BLaER1 (cell line): ENCODE measurements at regions not wholly inside any gene's neighbourhood (a gene's known extent, or its start where the extent isn't known, plus 50 kb on each side); places are given as distances from the start of the nearest gene placed in this dataset.
A peak's percentile ranks its signal among the peaks of the same experiment; 100 is the strongest.
"Not testable (repeated sequence)": the region's sequence is repeated elsewhere in the genome, so short reads cannot be mapped to it uniquely, and the experiment has no call there.

ENCODE experiments used
- H3K27ac ChIP-seq: shearing (Covaris generic); formaldehyde crosslinking; 2 replicates; pipeline ENCODE4 v1.8.1; 2022
- H3K27me3 ChIP-seq: shearing (Covaris generic); formaldehyde crosslinking; 2 replicates; pipeline ENCODE4 v1.8.1; 2022
- H3K36me3 ChIP-seq: shearing (Covaris generic); formaldehyde crosslinking; 2 replicates; pipeline ENCODE4 v1.8.1; 2022
- H3K4me1 ChIP-seq: shearing (Covaris generic); formaldehyde crosslinking; 2 replicates; pipeline ENCODE4 v1.8.1; 2022
- H3K4me2 ChIP-seq: shearing (Covaris generic); formaldehyde crosslinking; 2 replicates; pipeline ENCODE4 v1.8.1; 2022
- H3K4me3 ChIP-seq: shearing (Covaris generic); formaldehyde crosslinking; 2 replicates; pipeline ENCODE4 v1.8.1; 2022
- H3K9ac ChIP-seq: shearing (Covaris generic); formaldehyde crosslinking; 2 replicates; pipeline ENCODE4 v1.8.1; 2022
- H3K9me3 ChIP-seq: shearing (Covaris generic); formaldehyde crosslinking; 2 replicates; pipeline ENCODE4 v1.8.1; 2022
- H4K20me1 ChIP-seq: shearing (Covaris generic); formaldehyde crosslinking; 2 replicates; pipeline ENCODE4 v1.8.1; 2022
- Cebpa-rat ChIP-seq: shearing (Covaris generic); IDR thresholded peaks from 2 replicates; pipeline ENCODE4 v1.8.1; 2022

GRCh38 chr9:714675-715074 lies 126.8 kb upstream of the DMRT1 start:
- no peak for TF ChIP-seq Cebpa-rat
- peak overlapping the region; percentile 71 for H3K4me3 ChIP-seq
- peak overlapping the region; percentile 88 for H3K4me2 ChIP-seq
- peaks cover 11% of the 10 kb centered on the region; the same call in 1 of the 2 replicates for H4K20me1 ChIP-seq
- H3K4me1 ChIP-seq, result peaks cover 35% of the 10 kb centered on the region
- peaks cover 22% of the 10 kb centered on the region for H3K36me3 ChIP-seq
- H3K27me3 ChIP-seq, result no peaks in the 10 kb centered on the region
- H3K27ac ChIP-seq, result peak overlapping the region; percentile 70
- H3K9me3 ChIP-seq, result no peaks in the 10 kb centered on the region
- peak overlapping the region; percentile 77 for H3K9ac ChIP-seq

DNA sequence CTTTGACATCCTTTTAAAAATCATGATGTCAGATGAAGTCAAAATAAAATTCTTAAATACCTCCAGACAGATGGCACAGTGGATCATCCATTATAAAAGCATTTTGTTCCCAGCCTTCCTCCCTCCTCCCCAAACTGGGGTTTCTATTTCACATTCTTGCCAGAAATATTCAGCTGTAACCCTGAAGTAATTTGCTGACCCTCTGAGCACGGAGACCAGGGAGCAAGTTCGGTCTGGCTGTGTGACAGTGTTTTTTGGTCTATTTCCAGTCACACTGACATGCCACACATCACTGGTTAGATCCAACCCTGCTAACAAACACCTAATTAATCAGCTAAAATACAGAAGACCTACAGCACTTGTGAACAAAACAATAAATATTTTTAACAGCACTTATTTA lies 126.2 kb upstream of the DMRT1 start:
- Histone ChIP-seq H3K4me2 (peak overlapping the region; percentile 88), H3K4me3 (peak overlapping the region; percentile 71), H4K20me1 (peaks cover 17% of the 10 kb centered on the region), H3K9ac (peak overlapping the region; percentile 77), H3K9me3 (no peaks in the 10 kb centered on the region), H3K4me1 (peaks cover 35% of the 10 kb centered on the region), H3K36me3 (peaks cover 26% of the 10 kb centered on the region), H3K27me3 (no peaks in the 10 kb centered on the region), H3K27ac (peak overlapping the region; percentile 70)
- no peak for TF ChIP-seq Cebpa-rat

DNA sequence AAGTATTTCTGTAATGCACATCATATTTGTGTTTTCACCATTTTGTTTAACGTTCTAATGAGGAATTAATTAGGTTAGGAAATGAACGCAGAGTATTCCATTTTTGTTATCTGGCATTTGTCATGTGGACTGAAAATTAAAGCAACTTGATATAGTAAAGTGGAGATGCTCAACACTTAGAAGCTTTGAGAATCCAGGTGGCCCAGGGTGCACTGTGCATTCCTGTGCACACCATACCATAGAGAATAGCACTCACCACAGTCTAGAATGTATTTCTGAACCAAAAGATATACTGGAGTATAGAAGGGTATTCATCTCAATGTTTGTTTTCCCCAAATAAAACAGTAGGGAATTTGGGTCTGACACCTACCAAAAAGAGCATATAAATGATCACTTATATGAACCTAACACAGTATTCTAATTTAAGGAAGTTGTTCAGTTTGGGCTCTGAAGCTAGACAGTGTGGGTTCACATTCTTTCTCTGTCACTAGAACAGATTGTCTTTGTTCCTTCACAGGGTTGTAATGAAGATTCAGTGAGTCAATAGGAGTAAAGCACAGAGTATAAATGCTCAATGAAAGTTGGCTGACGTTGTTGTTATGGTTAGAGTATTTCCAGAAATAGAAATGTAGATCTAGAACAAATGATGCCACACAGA lies 125.6 kb upstream of the DMRT1 start:
- H3K4me2 ChIP-seq, result peak overlapping the region; percentile 88
- H3K27me3 ChIP-seq, result no peaks in the 10 kb centered on the region
- H3K36me3 ChIP-seq, result peaks cover 29% of the 10 kb centered on the region
- H3K9me3 ChIP-seq, result no peaks in the 10 kb centered on the region
- H3K9ac ChIP-seq, result peak overlapping the region; percentile 77
- H3K4me3 ChIP-seq, result peak overlapping the region; percentile 71
- H3K27ac ChIP-seq, result peak overlapping the region; percentile 70
- H4K20me1 ChIP-seq, result peaks cover 23% of the 10 kb centered on the region
- no peak for TF ChIP-seq Cebpa-rat
- H3K4me1 ChIP-seq, result peaks cover 35% of the 10 kb centered on the region

- Histone ChIP-seq H3K4me2 (peak overlapping the region; percentile 88), H4K20me1 (peaks cover 42% of the 10 kb centered on the region), H3K27me3 (no peaks in the 10 kb centered on the region), H3K9me3 (no peaks in the 10 kb centered on the region), H3K4me3 (peak overlapping the region; percentile 71), H3K27ac (peak overlapping the region; percentile 70), H3K9ac (peak overlapping the region; percentile 77), H3K36me3 (peaks cover 39% of the 10 kb centered on the region), H3K4me1 (peaks cover 39% of the 10 kb centered on the region)
- TF ChIP-seq Cebpa-rat, result no peak
Observed at GRCh38 chr9:717722-718121, 123.8 kb upstream of the DMRT1 start.

GRCh38 chr9:720239-720881 lies 121.1 kb upstream of the DMRT1 start:
- no peak for TF ChIP-seq Cebpa-rat
- H3K4me2 ChIP-seq, result peak overlapping the region; percentile 88
- H3K36me3 ChIP-seq, result peaks cover 45% of the 10 kb centered on the region
- peak overlapping the region; percentile 49; the same call in 1 of the 2 replicates for H3K9ac ChIP-seq
- no peaks in the 10 kb centered on the region for H3K9me3 ChIP-seq
- peaks cover 68% of the 10 kb centered on the region for H4K20me1 ChIP-seq
- peak overlapping the region; percentile 29; the same call in 1 of the 2 replicates for H3K27ac ChIP-seq
- H3K4me3 ChIP-seq, result peak overlapping the region; percentile 71
- no peaks in the 10 kb centered on the region for H3K27me3 ChIP-seq
- H3K4me1 ChIP-seq, result peaks cover 62% of the 10 kb centered on the region

DNA sequence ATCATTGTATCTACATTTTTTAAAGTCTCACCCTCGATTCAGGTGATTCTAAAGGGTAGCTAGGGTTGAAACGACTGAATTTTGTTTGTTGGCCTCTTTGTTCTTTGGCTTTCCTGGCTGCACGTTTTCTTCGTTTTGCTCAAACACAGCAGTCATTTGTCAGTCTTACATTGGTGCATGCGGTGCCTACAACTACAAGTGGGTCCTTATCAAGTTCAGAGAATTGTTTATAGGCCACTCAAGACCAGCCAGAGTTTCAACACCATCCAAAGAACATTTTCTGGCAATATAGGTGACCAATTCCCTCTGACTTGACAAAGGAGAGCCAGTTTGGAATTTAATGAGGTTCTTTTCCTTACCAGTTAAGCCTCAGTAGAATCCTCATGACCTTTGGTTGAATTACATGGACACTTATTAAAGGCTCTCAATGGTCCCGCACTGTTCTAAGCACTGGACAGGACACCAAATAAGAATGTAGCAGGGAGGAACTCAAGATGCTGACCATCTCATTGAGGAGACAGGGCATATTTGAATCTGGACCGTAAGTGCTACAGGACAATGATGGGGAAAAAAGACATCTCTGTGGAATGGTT lies 119.0 kb upstream of the DMRT1 start:
- no peak overlapping the region for H3K4me3 ChIP-seq
- no peak for TF ChIP-seq Cebpa-rat
- H3K4me2 ChIP-seq, result peak overlapping the region; percentile 88
- no peaks in the 10 kb centered on the region for H3K27me3 ChIP-seq
- no peaks in the 10 kb centered on the region for H3K9me3 ChIP-seq
- H3K36me3 ChIP-seq, result peaks cover 55% of the 10 kb centered on the region
- H3K27ac ChIP-seq, result no peak overlapping the region
- H3K9ac ChIP-seq, result no peak overlapping the region
- H4K20me1 ChIP-seq, result peaks cover 89% of the 10 kb centered on the region
- H3K4me1 ChIP-seq, result peaks cover 62% of the 10 kb centered on the region

DNA sequence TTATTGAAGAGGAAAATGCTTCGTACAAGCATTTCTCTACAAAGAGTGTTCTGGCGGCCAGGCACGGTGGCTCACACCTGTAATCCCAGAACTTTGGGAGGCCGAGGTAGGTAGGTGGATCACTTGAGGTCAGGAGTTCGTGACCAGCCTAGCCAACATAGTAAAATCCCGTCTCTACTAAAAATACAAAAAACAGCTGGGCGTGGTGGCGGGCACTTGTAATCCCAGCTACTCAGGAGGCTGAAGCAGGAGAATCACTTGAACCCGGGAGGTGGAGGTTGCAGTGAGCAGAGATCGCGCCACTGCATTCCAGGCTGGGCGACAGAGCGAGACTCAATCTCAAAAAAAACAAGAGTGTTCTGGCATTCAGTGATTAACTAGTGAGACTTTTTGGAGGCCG lies 117.0 kb upstream of the DMRT1 start:
- peaks cover 100% of the 10 kb centered on the region for H4K20me1 ChIP-seq
- H3K9ac ChIP-seq, H3K27me3 ChIP-seq, H3K9me3 ChIP-seq, H3K27ac ChIP-seq, H3K4me2 ChIP-seq, H3K4me3 ChIP-seq: not testable (repeated sequence)
- peaks cover 69% of the 10 kb centered on the region for H3K36me3 ChIP-seq
- peaks cover 56% of the 10 kb centered on the region for H3K4me1 ChIP-seq

GRCh38 chr9:726005-726404 lies 115.5 kb upstream of the DMRT1 start:
- peaks cover 41% of the 10 kb centered on the region for H3K4me1 ChIP-seq
- H4K20me1 ChIP-seq, result peaks cover 100% of the 10 kb centered on the region
- H3K4me3 ChIP-seq, result no peak overlapping the region
- peaks cover 76% of the 10 kb centered on the region for H3K36me3 ChIP-seq
- no peak overlapping the region for H3K4me2 ChIP-seq
- no peak overlapping the region for H3K27ac ChIP-seq
- no peaks in the 10 kb centered on the region for H3K9me3 ChIP-seq
- H3K9ac ChIP-seq, result no peak overlapping the region
- no peak for TF ChIP-seq Cebpa-rat
- H3K27me3 ChIP-seq, result no peaks in the 10 kb centered on the region

DNA sequence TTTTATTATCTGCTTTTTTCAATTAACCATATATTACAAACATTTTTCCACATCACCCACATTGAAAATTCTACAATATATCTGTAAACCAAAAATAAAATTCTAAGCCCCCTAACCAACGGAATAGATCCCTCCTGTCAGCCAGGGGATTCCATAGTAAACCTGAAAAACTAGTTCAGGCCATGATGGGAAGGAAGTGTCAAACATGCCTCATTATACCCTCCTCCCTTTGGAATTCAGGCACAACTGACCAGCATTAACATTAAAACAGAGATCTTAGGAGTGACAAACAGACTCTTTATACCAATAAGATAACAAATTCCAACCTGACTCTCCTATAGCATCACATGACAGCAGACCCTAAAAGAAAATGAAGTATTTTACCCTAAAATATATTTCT lies 113.7 kb upstream of the DMRT1 start:
- H3K9me3 ChIP-seq, result no peaks in the 10 kb centered on the region
- no peaks in the 10 kb centered on the region for H3K27me3 ChIP-seq
- peaks cover 100% of the 10 kb centered on the region for H4K20me1 ChIP-seq
- no peak overlapping the region for H3K4me3 ChIP-seq
- no peak overlapping the region for H3K4me2 ChIP-seq
- H3K27ac ChIP-seq, result no peak overlapping the region
- TF ChIP-seq Cebpa-rat, result no peak
- peaks cover 76% of the 10 kb centered on the region for H3K36me3 ChIP-seq
- H3K9ac ChIP-seq, result no peak overlapping the region
- H3K4me1 ChIP-seq, result peaks cover 23% of the 10 kb centered on the region

GRCh38 chr9:728535-728934 lies 113.0 kb upstream of the DMRT1 start:
- Histone ChIP-seq H3K4me3 (no peak overlapping the region), H3K27ac (no peak overlapping the region), H3K36me3 (peaks cover 77% of the 10 kb centered on the region), H3K4me2 (no peak overlapping the region), H3K27me3 (no peaks in the 10 kb centered on the region), H3K9ac (no peak overlapping the region), H3K4me1 (peaks cover 15% of the 10 kb centered on the region; the same call in 1 of the 2 replicates), H3K9me3 (no peaks in the 10 kb centered on the region), H4K20me1 (peaks cover 97% of the 10 kb centered on the region)
- TF ChIP-seq Cebpa-rat, result no peak
